ENCODE measurements at regions not wholly inside any gene's neighbourhood (a gene's known extent, or its start where the extent isn't known, plus 50 kb on each side); places are given as distances from the start of the nearest gene placed in this dataset.

GRCh38 chr2:104793966-104794365 lies 59.9 kb upstream of the POU3F3 start:
- Histone ChIP-seq H3K4me1 (ENCODE audit: control insufficient read depth in 1 of 2, insufficient read depth in 2 of 2, low read length in 2 of 2) (no peaks in the 10 kb centered on the region), H3K9ac (ENCODE audit: low read length) (no peak overlapping the region), H3K9me3 (ENCODE audit: control insufficient read depth in 1 of 2, insufficient read depth in 1 of 2, low read depth in 1 of 2, low read length in 2 of 2) (no peaks in the 10 kb centered on the region), H3K79me2 (ENCODE audit: insufficient read depth, low read length) (no peaks in the 10 kb centered on the region), H3K27me3 (ENCODE audit: insufficient read depth, low read length) (peaks cover 29% of the 10 kb centered on the region), H3K4me2 (ENCODE audit: low read length) (no peak overlapping the region), H3K27ac (ENCODE audit: low read depth, low read length) (no peak overlapping the region), H3K36me3 (ENCODE audit: control insufficient read depth in 1 of 2, insufficient read depth in 2 of 2, low read length in 2 of 2) (no peaks in the 10 kb centered on the region), H3K4me3 (replicated peaks in 1 of 2; ENCODE audit: low read depth in 1 of 2, low read length in 2 of 2) (no peak overlapping the region), H2AFZ (ENCODE audit: low read depth, low read length, poor library complexity, severe bottlenecking) (no peak overlapping the region), H3K9me2 (ENCODE audit: insufficient read depth) (no peaks in the 10 kb centered on the region), H4K20me1 (ENCODE audit: insufficient read depth) (no peaks in the 10 kb centered on the region)
- TF ChIP-seq EZH2phosphoT487 (IDR thresholded peaks at IDR 0.05; ENCODE audit: borderline replicate concordance) (no peak), ATF3 (IDR thresholded peaks at IDR 0.05) (no peak), ZFX (IDR thresholded peaks at IDR 0.05) (no peak), REST (IDR thresholded peaks at IDR 0.05; ENCODE audit: low read depth) (no peak), CEBPB (IDR thresholded peaks at IDR 0.05; ENCODE audit: low read depth) (no peak), RAD21 (IDR thresholded peaks at IDR 0.05; ENCODE audit: low read depth) (no peak), POLR2A (IDR thresholded peaks at IDR 0.05; ENCODE audit: borderline replicate concordance, extremely low read depth, insufficient read depth, insufficient read length) (no peak), ZNF274 (IDR thresholded peaks at IDR 0.05; ENCODE audit: low read depth, low read length) (no peak), TCF7L2 (IDR thresholded peaks at IDR 0.05; ENCODE audit: borderline replicate concordance, extremely low read depth, insufficient read depth, insufficient read length) (no peak), EGR1 (IDR thresholded peaks at IDR 0.05; ENCODE audit: low read depth) (no peak), JUND (IDR thresholded peaks at IDR 0.05) (no peak), ELF1 (IDR thresholded peaks at IDR 0.05; ENCODE audit: borderline replicate concordance, low read depth) (no peak), SRF (IDR thresholded peaks at IDR 0.05; ENCODE audit: low read depth) (no peak), CBX3 (IDR thresholded peaks at IDR 0.05; ENCODE audit: low read depth) (no peak)
- TF ChIP-seq, protein P1, sequence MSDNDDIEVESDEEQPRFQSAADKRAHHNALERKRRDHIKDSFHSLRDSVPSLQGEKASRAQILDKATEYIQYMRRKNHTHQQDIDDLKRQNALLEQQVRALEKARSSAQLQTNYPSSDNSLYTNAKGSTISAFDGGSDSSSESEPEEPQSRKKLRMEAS (IDR thresholded peaks at IDR 0.05): no peak
- TF ChIP-seq, protein P2, sequence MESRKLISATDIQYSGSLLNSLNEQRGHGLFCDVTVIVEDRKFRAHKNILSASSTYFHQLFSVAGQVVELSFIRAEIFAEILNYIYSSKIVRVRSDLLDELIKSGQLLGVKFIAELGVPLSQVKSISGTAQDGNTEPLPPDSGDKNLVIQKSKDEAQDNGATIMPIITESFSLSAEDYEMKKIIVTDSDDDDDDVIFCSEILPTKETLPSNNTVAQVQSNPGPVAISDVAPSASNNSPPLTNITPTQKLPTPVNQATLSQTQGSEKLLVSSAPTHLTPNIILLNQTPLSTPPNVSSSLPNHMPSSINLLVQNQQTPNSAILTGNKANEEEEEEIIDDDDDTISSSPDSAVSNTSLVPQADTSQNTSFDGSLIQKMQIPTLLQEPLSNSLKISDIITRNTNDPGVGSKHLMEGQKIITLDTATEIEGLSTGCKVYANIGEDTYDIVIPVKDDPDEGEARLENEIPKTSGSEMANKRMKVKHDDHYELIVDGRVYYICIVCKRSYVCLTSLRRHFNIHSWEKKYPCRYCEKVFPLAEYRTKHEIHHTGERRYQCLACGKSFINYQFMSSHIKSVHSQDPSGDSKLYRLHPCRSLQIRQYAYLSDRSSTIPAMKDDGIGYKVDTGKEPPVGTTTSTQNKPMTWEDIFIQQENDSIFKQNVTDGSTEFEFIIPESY (IDR thresholded peaks at IDR 0.05; ENCODE audit: extremely low read depth, insufficient replicate concordance, low read length): no peak
- no peak for DNase-seq (ENCODE audit: low read depth, low spot score)
- BruUV-seq (replicated peaks): no TSS peak
- ChIA-PET POLR2A (no interaction called here), RAD21 (ENCODE audit: low non-redundant PET in 1 of 2, low total read pairs in 2 of 2, uncharacterized antibody in 2 of 2, unreplicated experiment in 2 of 2) (no interaction called here), CTCF (no interaction called here)
- ATAC-seq: no peak
- intact Hi-C loops (cut with micrococcal nuclease): no loop called here
